ENCODE measurements at regions not wholly inside any gene's neighbourhood (a gene's known extent, or its start where the extent isn't known, plus 50 kb on each side); places are given as distances from the start of the nearest gene placed in this dataset.

GRCh38 chr3:177946497-177946896, 589.7 kb upstream of the KCNMB2 start:
- no peak for TF ChIP-seq CTCF (IDR thresholded peaks at IDR 0.05)

GRCh38 chr3:177946936-177947335, 589.3 kb upstream of the KCNMB2 start:
- no peak for TF ChIP-seq CTCF (IDR thresholded peaks at IDR 0.05)

- no peak for TF ChIP-seq CTCF (IDR thresholded peaks at IDR 0.05)
Observed at GRCh38 chr3:177947901-177948300, 588.3 kb upstream of the KCNMB2 start.

- no peak for TF ChIP-seq CTCF (IDR thresholded peaks at IDR 0.05)
Observed at GRCh38 chr3:177948716-177949425, 587.4 kb upstream of the KCNMB2 start.

- no peak for TF ChIP-seq CTCF (IDR thresholded peaks at IDR 0.05)
Observed at GRCh38 chr3:177959188-177959587, 577.0 kb upstream of the KCNMB2 start.

- no peak for TF ChIP-seq CTCF (IDR thresholded peaks at IDR 0.05)
Observed at GRCh38 chr3:177960014-177960413, 576.2 kb upstream of the KCNMB2 start.

- no peak for TF ChIP-seq CTCF (IDR thresholded peaks at IDR 0.05)
Observed at GRCh38 chr3:177960722-177961121, 575.5 kb upstream of the KCNMB2 start.

GRCh38 chr3:177961784-177962183, 574.5 kb upstream of the KCNMB2 start:
- no peak for TF ChIP-seq CTCF (IDR thresholded peaks at IDR 0.05)

All from LNCAP (cell line).